WTC11 (cell line): ENCODE measurements at regions not wholly inside any gene's neighbourhood (a gene's known extent, or its start where the extent isn't known, plus 50 kb on each side); places are given as distances from the start of the nearest gene placed in this dataset.

Experiments
- ATAC-seq: fragments of 200-7000 bp; cut with Tn5 transposase; 2 replicates; pipeline ENCODE4 v1.10.0; 2021; ENCODE audit warnings: mild to moderate bottlenecking, moderate library complexity
- CTCF ChIA-PET: fragments of 300-600 bp; sonication (Branson Sonifier 250); formaldehyde crosslinking; loops from one replicate; lab custom pipeline; 2021; ENCODE audit warnings: antibody characterized with exemption; lab: Charles Lee
- POLR2A ChIA-PET: fragments of 350-600 bp; sonication (Branson Sonifier 250); formaldehyde crosslinking; loops from one replicate; lab custom pipeline; 2021; ENCODE audit warnings: antibody characterized with exemption; lab: Charles Lee
- DNase-seq: peaks from one replicate; pipeline ENCODE4 v3.0.0; 2021; ENCODE audit warnings: low spot score
- H3K27ac Mint-ChIP-seq: 2 replicates; pipeline ENCODE4 v1.8.0; 2021; ENCODE audit warnings: mixed read lengths
- H3K27me3 Mint-ChIP-seq: 2 replicates; pipeline ENCODE4 v1.8.0; 2021; ENCODE audit warnings: low read depth, mild to moderate bottlenecking, moderate library complexity, mixed read lengths
- H3K36me3 Mint-ChIP-seq: 2 replicates; pipeline ENCODE4 v1.8.0; 2021; ENCODE audit warnings: mixed read lengths
- H3K4me1 Mint-ChIP-seq: 2 replicates; pipeline ENCODE4 v1.8.0; 2022; ENCODE audit warnings: mixed read lengths
- H3K4me3 Mint-ChIP-seq: 2 replicates; pipeline ENCODE4 v1.8.0; 2021; ENCODE audit warnings: mild to moderate bottlenecking, moderate library complexity, mixed read lengths
- H3K9me3 Mint-ChIP-seq: 2 replicates; pipeline ENCODE4 v1.8.0; 2021; ENCODE audit warnings: mixed read lengths
- ATF1 ChIP-seq: sonication (generic); formaldehyde crosslinking; IDR thresholded peaks from 2 replicates; pipeline ENCODE4 v1.8.1; 2023; ENCODE audit warnings: mild to moderate bottlenecking, moderate library complexity, missing genetic modification reagents
- CREB1 ChIP-seq: sonication (generic); formaldehyde crosslinking; IDR thresholded peaks from 2 replicates; pipeline ENCODE4 v1.8.0; 2023; ENCODE audit warnings: mild to moderate bottlenecking, missing genetic modification reagents
- CREM ChIP-seq: sonication (generic); formaldehyde crosslinking; IDR thresholded peaks from 2 replicates; pipeline ENCODE4 v1.8.1; 2022; ENCODE audit warnings: mild to moderate bottlenecking, missing genetic modification reagents, moderate library complexity
- ELF4 ChIP-seq: sonication (generic); formaldehyde crosslinking; IDR thresholded peaks from 2 replicates; pipeline ENCODE4 v1.8.1; 2022; ENCODE audit warnings: low read depth, mild to moderate bottlenecking, moderate library complexity, missing genetic modification reagents
- ESRRA ChIP-seq: sonication (generic); formaldehyde crosslinking; IDR thresholded peaks from 2 replicates; pipeline ENCODE4 v1.8.1; 2022; ENCODE audit warnings: mild to moderate bottlenecking, missing genetic modification reagents, borderline replicate concordance
- FOXP1 ChIP-seq: sonication (generic); formaldehyde crosslinking; IDR thresholded peaks from 2 replicates; pipeline ENCODE4 v1.8.0; 2022; ENCODE audit warnings: missing genetic modification reagents, mild to moderate bottlenecking, moderate library complexity, borderline replicate concordance
- MYBL2 ChIP-seq: sonication (generic); formaldehyde crosslinking; IDR thresholded peaks from 2 replicates; pipeline ENCODE4 v1.8.1; 2023; ENCODE audit warnings: mild to moderate bottlenecking, moderate library complexity, missing genetic modification reagents
- NR1H2 ChIP-seq: sonication (generic); formaldehyde crosslinking; IDR thresholded peaks from 2 replicates; pipeline ENCODE4 v1.9.0; 2021; ENCODE audit warnings: mild to moderate bottlenecking, moderate library complexity, missing genetic modification reagents
- RORB ChIP-seq: fragments of 250-450 bp; sonication (Bioruptor Pico); IDR thresholded peaks from 2 replicates; pipeline ENCODE4 v1.9.0; 2021; ENCODE audit warnings: mild to moderate bottlenecking
- SOX15 ChIP-seq: fragments of 250-450 bp; sonication (Bioruptor Pico); IDR thresholded peaks from 2 replicates; pipeline ENCODE4 v1.9.0; 2021; ENCODE audit warnings: mild to moderate bottlenecking
- TP53 ChIP-seq: sonication (generic); formaldehyde crosslinking; IDR thresholded peaks from 2 replicates; pipeline ENCODE4 v1.8.1; 2023; ENCODE audit warnings: mild to moderate bottlenecking, missing genetic modification reagents
- ZNF121 ChIP-seq: sonication (generic); formaldehyde crosslinking; IDR thresholded peaks from 2 replicates; pipeline ENCODE4 v1.8.0; 2023; ENCODE audit warnings: missing genetic modification reagents
- ZNF219 ChIP-seq: sonication (generic); formaldehyde crosslinking; IDR thresholded peaks from 2 replicates; pipeline ENCODE4 v1.8.0; 2023; ENCODE audit warnings: missing genetic modification reagents, mild to moderate bottlenecking, borderline replicate concordance
- ZNF232 ChIP-seq: sonication (generic); formaldehyde crosslinking; IDR thresholded peaks from 2 replicates; pipeline ENCODE4 v1.8.0; 2022; ENCODE audit warnings: mild to moderate bottlenecking, missing genetic modification reagents
- TF ChIP-seq, protein P1 (sequence below): sonication (generic); formaldehyde crosslinking; IDR thresholded peaks from 2 replicates; pipeline ENCODE4 v1.8.1; 2023; ENCODE audit warnings: mild to moderate bottlenecking, missing genetic modification reagents, moderate library complexity
- TF ChIP-seq, protein P2 (sequence below): sonication (generic); formaldehyde crosslinking; IDR thresholded peaks from 2 replicates; pipeline ENCODE4 v1.8.0; 2022; ENCODE audit warnings: mild to moderate bottlenecking, missing genetic modification reagents
- TF ChIP-seq, protein P3 (sequence below): sonication (generic); formaldehyde crosslinking; IDR thresholded peaks from 2 replicates; pipeline ENCODE4 v1.8.0; 2022; ENCODE audit warnings: missing genetic modification reagents
- TF ChIP-seq, protein P4 (sequence below): sonication (generic); formaldehyde crosslinking; IDR thresholded peaks from 2 replicates; pipeline ENCODE4 v1.8.1; 2023; ENCODE audit warnings: mild to moderate bottlenecking, missing genetic modification reagents
- TF ChIP-seq, protein P5 (sequence below): fragments of 250-450 bp; sonication (Bioruptor Pico); IDR thresholded peaks from 2 replicates; pipeline ENCODE4 v2.1.2; 2022; ENCODE audit warnings: mild to moderate bottlenecking, moderate library complexity
- TF ChIP-seq, protein P6 (sequence below): sonication (generic); formaldehyde crosslinking; conservative IDR thresholded peaks from 2 replicates; pipeline ENCODE4 v1.8.1; 2022; ENCODE audit warnings: mild to moderate bottlenecking, missing genetic modification reagents
- TF ChIP-seq, protein P7 (sequence below): sonication (generic); formaldehyde crosslinking; IDR thresholded peaks from 2 replicates; pipeline ENCODE4 v1.8.1; 2022; ENCODE audit warnings: mild to moderate bottlenecking, missing genetic modification reagents, moderate library complexity, borderline replicate concordance
- TF ChIP-seq, protein P8 (sequence below): sonication (generic); formaldehyde crosslinking; IDR thresholded peaks from 2 replicates; pipeline ENCODE4 v1.8.1; 2022; ENCODE audit warnings: mild to moderate bottlenecking, moderate library complexity, missing genetic modification reagents
- TF ChIP-seq, protein P9 (sequence below): sonication (generic); formaldehyde crosslinking; IDR thresholded peaks from 2 replicates; pipeline ENCODE4 v1.8.0; 2022; ENCODE audit warnings: mild to moderate bottlenecking, missing genetic modification reagents

DNA sequence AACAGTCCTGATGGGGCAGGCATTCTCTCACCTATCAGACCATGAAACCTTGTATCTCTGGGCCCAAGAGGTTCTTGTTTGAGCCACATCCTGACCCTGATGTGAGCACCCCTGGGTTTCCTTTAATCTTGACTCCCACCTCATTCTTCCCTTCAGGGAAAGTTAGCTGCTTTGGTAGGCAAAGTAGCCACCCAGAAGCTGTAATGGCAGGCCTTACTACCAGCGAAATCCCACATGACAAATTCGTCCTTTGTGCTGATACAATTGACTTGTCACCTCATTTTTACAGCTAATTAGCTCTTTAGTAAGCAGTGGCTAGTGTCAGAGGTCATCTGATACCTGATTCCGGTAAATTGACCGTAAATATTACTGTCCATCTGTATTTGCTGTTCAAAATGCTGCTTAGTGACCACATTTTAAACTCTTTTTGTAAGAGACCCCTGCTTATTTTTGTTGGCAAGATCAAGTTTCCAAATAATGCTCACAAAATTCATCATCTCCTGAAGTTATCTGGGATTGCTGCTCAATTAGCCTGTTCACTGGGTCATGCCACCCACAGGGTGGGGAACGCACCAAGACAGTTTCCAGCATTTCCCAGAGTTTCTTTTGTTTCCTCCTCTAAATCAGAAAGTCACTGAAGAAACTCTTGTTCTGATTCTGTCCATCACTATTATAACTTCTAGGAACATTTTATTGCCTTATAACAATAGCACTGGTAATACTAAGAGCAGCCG lies 329.7 kb downstream of the GPAT3 start:
- TF ChIP-seq MYBL2 (CRISPR knock-in tag) (no peak), CREB1 (CRISPR knock-in tag) (no peak), ZNF219 (CRISPR knock-in tag) (no peak), ATF1 (CRISPR knock-in tag) (no peak), NR1H2 (CRISPR knock-in tag) (no peak)
- TF ChIP-seq, protein P1, sequence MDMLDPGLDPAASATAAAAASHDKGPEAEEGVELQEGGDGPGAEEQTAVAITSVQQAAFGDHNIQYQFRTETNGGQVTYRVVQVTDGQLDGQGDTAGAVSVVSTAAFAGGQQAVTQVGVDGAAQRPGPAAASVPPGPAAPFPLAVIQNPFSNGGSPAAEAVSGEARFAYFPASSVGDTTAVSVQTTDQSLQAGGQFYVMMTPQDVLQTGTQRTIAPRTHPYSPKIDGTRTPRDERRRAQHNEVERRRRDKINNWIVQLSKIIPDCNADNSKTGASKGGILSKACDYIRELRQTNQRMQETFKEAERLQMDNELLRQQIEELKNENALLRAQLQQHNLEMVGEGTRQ = no peak
- TF ChIP-seq, protein P2, sequence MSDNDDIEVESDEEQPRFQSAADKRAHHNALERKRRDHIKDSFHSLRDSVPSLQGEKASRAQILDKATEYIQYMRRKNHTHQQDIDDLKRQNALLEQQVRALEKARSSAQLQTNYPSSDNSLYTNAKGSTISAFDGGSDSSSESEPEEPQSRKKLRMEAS (CRISPR knock-in tag) = no peak
- TF ChIP-seq, protein P3, sequence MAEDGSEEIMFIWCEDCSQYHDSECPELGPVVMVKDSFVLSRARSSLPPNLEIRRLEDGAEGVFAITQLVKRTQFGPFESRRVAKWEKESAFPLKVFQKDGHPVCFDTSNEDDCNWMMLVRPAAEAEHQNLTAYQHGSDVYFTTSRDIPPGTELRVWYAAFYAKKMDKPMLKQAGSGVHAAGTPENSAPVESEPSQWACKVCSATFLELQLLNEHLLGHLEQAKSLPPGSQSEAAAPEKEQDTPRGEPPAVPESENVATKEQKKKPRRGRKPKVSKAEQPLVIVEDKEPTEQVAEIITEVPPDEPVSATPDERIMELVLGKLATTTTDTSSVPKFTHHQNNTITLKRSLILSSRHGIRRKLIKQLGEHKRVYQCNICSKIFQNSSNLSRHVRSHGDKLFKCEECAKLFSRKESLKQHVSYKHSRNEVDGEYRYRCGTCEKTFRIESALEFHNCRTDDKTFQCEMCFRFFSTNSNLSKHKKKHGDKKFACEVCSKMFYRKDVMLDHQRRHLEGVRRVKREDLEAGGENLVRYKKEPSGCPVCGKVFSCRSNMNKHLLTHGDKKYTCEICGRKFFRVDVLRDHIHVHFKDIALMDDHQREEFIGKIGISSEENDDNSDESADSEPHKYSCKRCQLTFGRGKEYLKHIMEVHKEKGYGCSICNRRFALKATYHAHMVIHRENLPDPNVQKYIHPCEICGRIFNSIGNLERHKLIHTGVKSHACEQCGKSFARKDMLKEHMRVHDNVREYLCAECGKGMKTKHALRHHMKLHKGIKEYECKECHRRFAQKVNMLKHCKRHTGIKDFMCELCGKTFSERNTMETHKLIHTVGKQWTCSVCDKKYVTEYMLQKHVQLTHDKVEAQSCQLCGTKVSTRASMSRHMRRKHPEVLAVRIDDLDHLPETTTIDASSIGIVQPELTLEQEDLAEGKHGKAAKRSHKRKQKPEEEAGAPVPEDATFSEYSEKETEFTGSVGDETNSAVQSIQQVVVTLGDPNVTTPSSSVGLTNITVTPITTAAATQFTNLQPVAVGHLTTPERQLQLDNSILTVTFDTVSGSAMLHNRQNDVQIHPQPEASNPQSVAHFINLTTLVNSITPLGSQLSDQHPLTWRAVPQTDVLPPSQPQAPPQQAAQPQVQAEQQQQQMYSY (CRISPR knock-in tag) = no peak
- TF ChIP-seq, protein P4, sequence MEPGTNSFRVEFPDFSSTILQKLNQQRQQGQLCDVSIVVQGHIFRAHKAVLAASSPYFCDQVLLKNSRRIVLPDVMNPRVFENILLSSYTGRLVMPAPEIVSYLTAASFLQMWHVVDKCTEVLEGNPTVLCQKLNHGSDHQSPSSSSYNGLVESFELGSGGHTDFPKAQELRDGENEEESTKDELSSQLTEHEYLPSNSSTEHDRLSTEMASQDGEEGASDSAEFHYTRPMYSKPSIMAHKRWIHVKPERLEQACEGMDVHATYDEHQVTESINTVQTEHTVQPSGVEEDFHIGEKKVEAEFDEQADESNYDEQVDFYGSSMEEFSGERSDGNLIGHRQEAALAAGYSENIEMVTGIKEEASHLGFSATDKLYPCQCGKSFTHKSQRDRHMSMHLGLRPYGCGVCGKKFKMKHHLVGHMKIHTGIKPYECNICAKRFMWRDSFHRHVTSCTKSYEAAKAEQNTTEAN = no peak
- TF ChIP-seq, protein P5, sequence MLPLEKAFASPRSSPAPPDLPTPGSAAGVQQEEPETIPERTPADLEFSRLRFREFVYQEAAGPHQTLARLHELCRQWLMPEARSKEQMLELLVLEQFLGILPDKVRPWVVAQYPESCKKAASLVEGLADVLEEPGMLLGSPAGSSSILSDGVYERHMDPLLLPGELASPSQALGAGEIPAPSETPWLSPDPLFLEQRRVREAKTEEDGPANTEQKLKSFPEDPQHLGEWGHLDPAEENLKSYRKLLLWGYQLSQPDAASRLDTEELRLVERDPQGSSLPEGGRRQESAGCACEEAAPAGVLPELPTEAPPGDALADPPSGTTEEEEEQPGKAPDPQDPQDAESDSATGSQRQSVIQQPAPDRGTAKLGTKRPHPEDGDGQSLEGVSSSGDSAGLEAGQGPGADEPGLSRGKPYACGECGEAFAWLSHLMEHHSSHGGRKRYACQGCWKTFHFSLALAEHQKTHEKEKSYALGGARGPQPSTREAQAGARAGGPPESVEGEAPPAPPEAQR (CRISPR knock-in tag) = no peak
- H3K4me1 Mint-ChIP-seq = peaks cover 15% of the 10 kb centered on the region
- ATAC-seq = no peak; the same call in 1 of the 2 replicates
- DNase-seq = no peak
- H3K27me3 Mint-ChIP-seq = no peaks in the 10 kb centered on the region
- ChIA-PET POLR2A (no interaction called here), CTCF (no interaction called here)
- H3K36me3 Mint-ChIP-seq = no peaks in the 10 kb centered on the region
- H3K4me3 Mint-ChIP-seq = no peak overlapping the region
- H3K9me3 Mint-ChIP-seq = peaks cover 4% of the 10 kb centered on the region; the same call in 1 of the 2 replicates
- H3K27ac Mint-ChIP-seq = no peak overlapping the region

DNA sequence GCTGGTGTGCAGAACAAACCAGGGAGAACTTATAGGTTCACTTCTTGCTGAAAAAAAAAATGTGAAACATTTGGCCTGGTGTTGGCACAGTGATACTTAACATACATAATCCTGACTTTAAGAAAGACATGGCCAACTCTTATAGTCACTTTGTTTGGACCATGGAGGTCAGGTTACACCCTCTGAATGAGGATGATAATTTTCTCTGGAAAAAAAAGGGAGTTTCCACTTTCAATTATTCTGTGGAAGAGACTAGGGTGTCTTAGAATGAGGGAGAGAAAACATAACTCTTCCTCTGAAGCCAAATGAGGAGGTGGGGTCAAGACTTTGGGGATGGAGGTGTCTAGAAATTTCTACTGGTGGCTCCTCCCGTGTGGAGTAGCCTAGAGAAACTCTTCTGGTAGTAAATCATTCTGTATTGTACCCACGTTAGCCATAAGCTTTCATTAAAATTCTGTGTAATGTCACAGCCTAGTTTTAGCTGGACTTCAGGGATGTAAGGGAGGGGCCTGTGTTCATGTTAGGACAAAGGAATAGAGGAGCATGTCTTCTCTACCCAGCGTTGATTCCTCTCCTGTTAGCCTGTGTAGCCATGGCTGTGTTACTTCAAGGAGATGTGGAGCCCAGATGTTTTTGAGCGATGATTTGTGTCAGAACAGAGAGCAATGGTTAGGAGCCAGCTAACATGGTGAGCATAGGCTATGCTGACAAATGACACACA lies 328.3 kb downstream of the GPAT3 start:
- no peak overlapping the region for H3K4me3 Mint-ChIP-seq
- peaks cover 23% of the 10 kb centered on the region for H3K4me1 Mint-ChIP-seq
- no peak for ATAC-seq
- no peak overlapping the region for H3K27ac Mint-ChIP-seq
- no peaks in the 10 kb centered on the region for H3K27me3 Mint-ChIP-seq
- ChIA-PET CTCF (no interaction called here), POLR2A (interaction anchor here (0.6 kb wide), 1 partner anchor 26 kb away, joined by 3 read pairs; no protein-coding TSS in a partner anchor)
- DNase-seq = no peak
- peaks cover 4% of the 10 kb centered on the region; the same call in 1 of the 2 replicates for H3K9me3 Mint-ChIP-seq
- H3K36me3 Mint-ChIP-seq = no peaks in the 10 kb centered on the region
- no peak for TF ChIP-seq CREM
- no peak for TF ChIP-seq TP53 (CRISPR knock-in tag)
- TF ChIP-seq FOXP1 (CRISPR knock-in tag) = no peak
- TF ChIP-seq, protein P6, sequence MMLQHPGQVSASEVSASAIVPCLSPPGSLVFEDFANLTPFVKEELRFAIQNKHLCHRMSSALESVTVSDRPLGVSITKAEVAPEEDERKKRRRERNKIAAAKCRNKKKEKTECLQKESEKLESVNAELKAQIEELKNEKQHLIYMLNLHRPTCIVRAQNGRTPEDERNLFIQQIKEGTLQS (CRISPR knock-in tag) = no peak
- no peak for TF ChIP-seq RORB (CRISPR knock-in tag)
- TF ChIP-seq ESRRA (CRISPR knock-in tag) = no peak
- TF ChIP-seq SOX15 = no peak
- TF ChIP-seq, protein P7, sequence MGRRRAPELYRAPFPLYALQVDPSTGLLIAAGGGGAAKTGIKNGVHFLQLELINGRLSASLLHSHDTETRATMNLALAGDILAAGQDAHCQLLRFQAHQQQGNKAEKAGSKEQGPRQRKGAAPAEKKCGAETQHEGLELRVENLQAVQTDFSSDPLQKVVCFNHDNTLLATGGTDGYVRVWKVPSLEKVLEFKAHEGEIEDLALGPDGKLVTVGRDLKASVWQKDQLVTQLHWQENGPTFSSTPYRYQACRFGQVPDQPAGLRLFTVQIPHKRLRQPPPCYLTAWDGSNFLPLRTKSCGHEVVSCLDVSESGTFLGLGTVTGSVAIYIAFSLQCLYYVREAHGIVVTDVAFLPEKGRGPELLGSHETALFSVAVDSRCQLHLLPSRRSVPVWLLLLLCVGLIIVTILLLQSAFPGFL (CRISPR knock-in tag) = no peak
- TF ChIP-seq, protein P8, sequence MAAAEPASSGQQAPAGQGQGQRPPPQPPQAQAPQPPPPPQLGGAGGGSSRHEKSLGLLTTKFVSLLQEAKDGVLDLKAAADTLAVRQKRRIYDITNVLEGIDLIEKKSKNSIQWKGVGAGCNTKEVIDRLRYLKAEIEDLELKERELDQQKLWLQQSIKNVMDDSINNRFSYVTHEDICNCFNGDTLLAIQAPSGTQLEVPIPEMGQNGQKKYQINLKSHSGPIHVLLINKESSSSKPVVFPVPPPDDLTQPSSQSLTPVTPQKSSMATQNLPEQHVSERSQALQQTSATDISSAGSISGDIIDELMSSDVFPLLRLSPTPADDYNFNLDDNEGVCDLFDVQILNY (CRISPR knock-in tag) = no peak
- TF ChIP-seq, protein P9, sequence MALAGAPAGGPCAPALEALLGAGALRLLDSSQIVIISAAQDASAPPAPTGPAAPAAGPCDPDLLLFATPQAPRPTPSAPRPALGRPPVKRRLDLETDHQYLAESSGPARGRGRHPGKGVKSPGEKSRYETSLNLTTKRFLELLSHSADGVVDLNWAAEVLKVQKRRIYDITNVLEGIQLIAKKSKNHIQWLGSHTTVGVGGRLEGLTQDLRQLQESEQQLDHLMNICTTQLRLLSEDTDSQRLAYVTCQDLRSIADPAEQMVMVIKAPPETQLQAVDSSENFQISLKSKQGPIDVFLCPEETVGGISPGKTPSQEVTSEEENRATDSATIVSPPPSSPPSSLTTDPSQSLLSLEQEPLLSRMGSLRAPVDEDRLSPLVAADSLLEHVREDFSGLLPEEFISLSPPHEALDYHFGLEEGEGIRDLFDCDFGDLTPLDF = no peak
- TF ChIP-seq ZNF121 (CRISPR knock-in tag) = no peak
- no peak for TF ChIP-seq ELF4 (CRISPR knock-in tag)
- no peak for TF ChIP-seq ZNF232 (CRISPR knock-in tag)
